ENCODE measurements at regions not wholly inside any gene's neighbourhood (a gene's known extent, or its start where the extent isn't known, plus 50 kb on each side); places are given as distances from the start of the nearest gene placed in this dataset.

DNA sequence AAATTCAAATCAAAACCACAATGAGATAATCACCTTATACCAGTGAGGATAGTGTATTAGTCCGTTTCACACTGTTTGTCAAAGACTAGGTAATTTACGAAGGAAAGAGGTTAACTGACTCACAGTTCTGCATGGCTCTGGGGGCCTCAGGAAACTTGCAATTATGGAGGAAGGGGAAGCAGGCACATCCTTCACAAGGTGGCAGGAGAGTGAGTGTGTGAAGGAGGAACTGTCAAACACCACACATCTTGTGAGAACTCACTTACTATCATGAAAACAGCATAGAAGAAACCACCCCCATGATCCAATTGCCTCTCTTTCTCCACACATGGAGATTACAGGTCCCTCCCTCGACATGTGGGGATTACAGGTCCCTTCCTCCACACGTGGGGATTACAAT lies 54.7 kb upstream of the TRPC5 start:
- no peak for DNase-seq (ENCODE audit: low read depth in 2 of 2)
